OCI-M2 (cell line): ENCODE measurements at regions not wholly inside any gene's neighbourhood (a gene's known extent, or its start where the extent isn't known, plus 50 kb on each side); places are given as distances from the start of the nearest gene placed in this dataset.
"Not testable (repeated sequence)": the region's sequence is repeated elsewhere in the genome, so short reads cannot be mapped to it uniquely, and the experiment has no call there.

Experiments used
- DNase-seq: peaks from one replicate; lab custom pipeline; 2025; ENCODE audit not compliant: unreplicated experiment; lab: John Stamatoyannopoulos, UW

- no peak for DNase-seq
Observed at GRCh38 chr5:91486638-91487037, 103.5 kb upstream of the ARRDC3 start.

GRCh38 chr5:91484662-91485061 is 101.5 kb upstream of the ARRDC3 start:
- no peak for DNase-seq

GRCh38 chr5:91479376-91479775 is 96.3 kb upstream of the ARRDC3 start:
- not testable (repeated sequence) for DNase-seq

- no peak for DNase-seq
Observed at GRCh38 chr5:91478096-91478495, 95.0 kb upstream of the ARRDC3 start.

DNA sequence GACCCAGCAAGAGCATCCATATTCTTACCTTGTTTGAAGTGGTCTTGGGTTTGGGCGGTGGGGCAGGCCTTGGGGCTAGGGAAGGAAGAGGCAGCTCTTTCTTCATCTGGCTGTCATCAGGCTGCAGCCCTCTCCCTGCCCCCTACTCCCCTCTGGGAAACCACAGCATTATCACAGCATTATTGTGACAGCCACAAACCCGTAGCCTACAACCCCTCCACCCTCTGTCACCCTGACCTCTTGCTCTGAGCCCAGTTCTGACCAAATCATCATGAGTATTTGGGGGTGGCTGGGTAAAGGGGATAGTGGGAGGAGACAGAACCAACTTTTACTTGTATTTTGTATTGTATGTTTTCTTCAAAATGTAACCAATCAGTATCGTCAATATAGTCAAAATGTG is 94.3 kb upstream of the ARRDC3 start:
- no peak for DNase-seq

- no peak for DNase-seq
Observed at GRCh38 chr5:91474201-91474600, 91.1 kb upstream of the ARRDC3 start.

DNA sequence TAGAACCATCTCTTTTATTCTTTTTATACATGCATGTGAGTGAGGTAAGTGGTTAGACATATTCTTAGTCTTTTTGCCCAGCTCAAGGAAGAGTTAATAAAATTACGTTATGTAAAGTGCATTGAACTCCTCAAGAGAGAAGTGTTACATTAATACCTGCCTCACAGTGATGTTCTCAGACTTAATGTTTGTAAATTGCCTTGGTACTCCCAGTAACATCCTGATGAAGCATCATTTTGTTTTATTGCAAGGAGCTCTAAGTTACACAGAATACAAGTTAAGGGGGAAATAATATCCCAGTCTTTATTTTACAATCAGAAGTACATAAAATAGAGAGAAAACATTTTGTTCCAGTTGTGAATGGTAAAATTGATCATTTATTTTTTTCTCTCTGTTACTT is 89.5 kb upstream of the ARRDC3 start:
- DNase-seq: no peak

- no peak for DNase-seq
Observed at GRCh38 chr5:91469517-91470165, 86.5 kb upstream of the ARRDC3 start.

- DNase-seq: no peak
Observed at GRCh38 chr5:91468651-91469422, 85.7 kb upstream of the ARRDC3 start.

DNA sequence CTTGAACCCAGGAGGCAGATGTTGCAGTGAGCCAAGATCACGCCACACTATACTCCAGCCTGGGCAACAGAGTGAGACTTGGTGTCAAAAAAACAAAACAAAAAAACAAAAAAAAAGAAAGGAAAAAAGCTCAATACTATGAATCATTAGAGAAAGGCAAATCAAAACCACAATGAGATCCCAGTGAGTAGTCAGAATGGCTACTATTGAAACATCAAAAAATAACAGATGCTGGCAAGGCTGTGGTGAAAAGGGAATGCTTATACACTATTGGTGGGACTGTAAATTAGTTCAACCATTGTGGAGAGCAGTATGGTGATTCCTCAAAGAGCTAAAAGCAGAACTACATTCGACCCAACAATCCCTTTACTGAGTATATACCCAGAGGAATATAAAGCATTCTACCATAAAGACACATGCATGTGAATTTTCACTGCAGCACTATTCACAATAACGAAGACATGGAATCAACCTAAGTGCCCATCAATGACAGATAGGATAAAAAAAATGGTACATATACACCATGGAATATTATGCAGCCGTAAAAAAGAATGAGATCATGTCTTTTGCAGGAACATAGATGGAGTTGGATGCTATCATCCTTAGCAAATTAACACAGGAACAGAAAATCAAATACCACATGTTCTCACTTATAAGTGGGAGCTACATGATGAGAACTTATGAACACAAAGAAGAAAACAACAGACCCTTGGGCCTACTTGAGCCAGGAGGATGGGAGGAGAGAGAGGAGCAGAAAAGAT is 81.9 kb upstream of the ARRDC3 start:
- DNase-seq: no peak

DNA sequence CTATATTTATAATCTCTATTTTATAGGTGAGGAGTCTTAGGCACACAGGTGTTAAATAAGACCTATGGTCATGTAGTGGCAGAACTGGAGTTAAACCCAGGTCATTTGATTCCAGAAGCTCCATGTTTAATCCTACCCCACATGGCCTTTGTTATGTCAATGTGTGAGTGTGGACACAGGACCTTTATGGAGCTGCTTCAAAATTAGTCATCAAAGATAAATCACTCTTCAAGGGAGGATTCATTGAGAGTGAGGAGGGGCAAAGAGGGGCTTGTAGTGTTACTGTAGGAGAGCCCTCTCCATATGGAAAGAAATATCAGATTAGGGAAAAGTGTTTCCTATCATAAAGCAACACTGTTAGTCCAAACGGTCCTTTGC is 74.6 kb upstream of the ARRDC3 start:
- no peak for DNase-seq

DNA sequence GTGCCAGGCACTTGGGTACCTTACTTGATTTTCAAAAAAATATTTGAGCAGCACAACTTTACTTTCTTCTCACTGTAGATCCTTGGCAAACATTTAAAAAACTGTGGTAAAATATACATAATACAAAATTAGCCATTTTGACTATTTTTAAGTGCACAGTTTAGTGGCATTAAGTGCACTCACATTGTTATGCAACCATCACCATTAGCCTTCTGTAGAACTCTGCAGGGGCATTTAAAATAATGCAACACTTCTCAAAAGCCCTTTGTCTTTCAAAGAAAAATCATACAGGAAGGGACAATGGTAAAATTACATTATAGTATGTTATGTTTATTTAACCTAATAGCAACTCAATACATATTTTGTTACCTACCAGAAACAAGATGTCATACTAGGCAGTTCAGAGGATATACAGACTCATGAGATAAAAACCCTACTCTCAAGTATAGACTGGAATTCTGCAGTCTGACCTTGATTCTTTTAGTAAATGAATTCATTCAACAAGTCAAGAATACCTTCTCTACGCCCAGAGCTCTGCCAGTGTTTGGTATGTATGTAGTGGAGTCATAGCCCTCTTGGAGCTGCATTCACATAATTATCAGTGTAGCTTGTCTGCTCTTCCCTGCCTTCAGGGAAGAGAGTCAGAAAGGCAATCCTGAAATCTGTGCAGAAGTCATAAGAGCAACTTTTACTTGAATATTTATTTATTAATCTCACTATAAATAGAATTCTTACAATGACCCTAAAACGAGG is 74.0 kb upstream of the ARRDC3 start:
- no peak for DNase-seq

DNA sequence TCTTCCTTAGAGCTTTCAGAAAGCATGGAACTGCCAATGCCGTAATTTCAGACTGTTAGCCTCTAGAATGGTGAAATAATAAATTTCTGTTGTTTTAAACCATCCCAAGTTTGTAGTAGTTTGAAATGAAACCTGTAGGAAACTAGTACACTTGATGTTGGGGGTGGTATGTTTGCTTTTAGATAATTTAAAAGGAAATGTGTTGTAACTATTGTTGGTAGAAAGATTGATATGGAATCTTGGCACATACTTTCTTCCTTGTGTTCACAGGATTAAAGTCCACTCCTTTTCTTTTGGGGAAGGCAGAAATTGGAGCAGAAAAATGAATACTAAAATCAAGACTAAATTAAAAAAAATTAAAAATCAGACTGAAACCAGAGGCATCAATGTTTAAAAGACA is 66.0 kb upstream of the ARRDC3 start:
- DNase-seq: no peak

DNA sequence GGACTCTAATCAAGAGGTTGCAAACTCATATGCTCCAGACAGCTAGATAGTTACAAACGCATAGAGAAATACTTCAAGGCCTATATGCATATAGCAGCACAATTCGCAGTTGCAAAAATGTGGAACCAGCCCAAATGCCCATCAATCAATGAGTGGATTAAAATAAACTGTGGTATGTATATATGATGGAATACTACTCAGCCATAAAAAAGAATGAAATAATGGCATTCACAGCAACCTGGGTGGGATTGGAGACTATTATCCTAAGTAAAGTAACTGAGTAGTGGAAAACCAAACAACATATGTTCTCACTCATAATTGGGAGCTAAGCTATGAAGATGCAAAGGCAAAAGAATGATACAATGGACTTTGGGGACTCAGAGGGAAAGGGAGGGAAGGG is 65.0 kb upstream of the ARRDC3 start:
- DNase-seq: not testable (repeated sequence)

- not testable (repeated sequence) for DNase-seq
Observed at GRCh38 chr5:91446880-91447279, 63.8 kb upstream of the ARRDC3 start.

DNA sequence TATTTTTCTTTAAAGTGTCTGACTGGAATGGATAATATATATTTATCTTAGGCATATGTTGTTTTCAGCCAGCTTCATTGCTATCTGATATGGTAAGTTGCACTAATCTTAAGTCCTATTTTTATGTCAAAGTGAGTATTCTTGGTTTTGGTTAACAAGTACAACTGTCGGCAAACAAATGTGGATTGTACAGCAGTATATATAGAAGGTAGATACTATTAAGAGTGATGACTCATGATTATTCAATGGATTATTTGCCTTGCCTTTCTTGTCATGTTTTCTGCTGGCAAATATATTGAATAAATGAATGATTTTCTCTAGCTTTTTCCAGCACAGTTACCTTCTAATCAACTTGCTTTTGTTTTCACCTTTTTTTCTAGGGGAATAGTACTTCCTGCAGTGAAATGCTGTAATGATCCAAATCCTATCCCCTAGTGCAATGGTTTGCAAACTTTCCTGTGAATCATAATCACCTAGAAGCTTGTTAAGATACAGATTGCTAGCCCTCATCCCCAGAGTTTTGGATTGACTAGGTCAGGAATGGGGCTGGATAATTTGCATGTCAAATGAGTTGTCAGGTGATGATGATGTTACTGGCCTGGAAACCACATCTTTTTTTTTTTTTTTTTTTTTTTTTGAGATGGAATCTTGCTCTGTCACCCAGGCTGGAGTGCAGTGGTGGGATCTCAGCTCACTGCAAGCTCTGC is 60.8 kb upstream of the ARRDC3 start:
- DNase-seq: no peak

DNA sequence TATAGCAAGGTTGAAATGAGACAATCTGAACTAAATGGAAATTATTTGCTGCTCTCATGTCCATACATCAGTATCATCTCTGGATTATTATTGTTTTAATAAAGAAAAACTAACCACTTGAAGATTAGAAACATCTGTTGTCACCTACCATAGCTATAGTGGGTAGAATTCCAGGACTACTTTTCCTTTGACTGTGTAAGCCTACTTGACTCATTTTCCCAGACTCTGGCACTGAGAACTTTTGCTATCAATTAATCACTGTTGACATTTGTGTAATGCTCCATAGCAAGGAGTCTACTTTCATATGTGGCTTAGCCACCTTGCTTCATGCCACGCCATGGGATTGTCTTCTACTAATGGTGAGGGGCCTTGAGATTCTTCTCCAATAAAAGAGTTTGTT is 59.9 kb upstream of the ARRDC3 start:
- no peak for DNase-seq

GRCh38 chr5:91441082-91441481 is 58.0 kb upstream of the ARRDC3 start:
- DNase-seq: no peak

DNA sequence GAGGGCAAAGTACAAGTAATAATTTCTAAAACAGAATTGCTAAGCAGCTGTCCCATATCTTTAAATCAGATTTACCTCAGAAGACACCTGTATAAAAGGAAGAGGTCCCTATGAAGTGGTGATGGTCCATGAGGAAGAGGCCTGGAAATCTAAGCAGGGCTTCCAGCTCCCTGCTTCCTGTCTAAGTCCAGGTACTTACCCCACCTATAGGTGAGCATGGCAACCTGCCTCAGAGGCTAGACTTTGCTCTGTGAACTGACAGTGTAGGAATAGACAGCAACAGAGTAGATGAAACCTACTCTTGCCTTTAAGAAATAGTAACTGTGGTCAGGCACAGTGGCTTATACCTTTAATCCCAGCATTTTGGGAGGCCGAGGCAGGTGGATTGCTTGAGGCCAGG is 55.8 kb upstream of the ARRDC3 start:
- DNase-seq: no peak

GRCh38 chr5:91436241-91436640 is 53.1 kb upstream of the ARRDC3 start:
- DNase-seq: no peak

- DNase-seq: no peak
Observed at GRCh38 chr5:91434348-91434747, 51.2 kb upstream of the ARRDC3 start.
